ENCODE measurements at regions not wholly inside any gene's neighbourhood (a gene's known extent, or its start where the extent isn't known, plus 50 kb on each side); places are given as distances from the start of the nearest gene placed in this dataset.

- Histone ChIP-seq H3K27me3 (ENCODE audit: insufficient read depth, poor library complexity, severe bottlenecking) (no peaks in the 10 kb centered on the region), H3K4me3 (replicated peaks; ENCODE audit: insufficient read depth, low read length) (no peak overlapping the region), H3K27ac (replicated peaks) (no peak overlapping the region)
- no peak for TF ChIP-seq SPI1 (IDR thresholded peaks at IDR 0.05; ENCODE audit: borderline replicate concordance, low read depth)
- TF ChIP-seq, protein P1, sequence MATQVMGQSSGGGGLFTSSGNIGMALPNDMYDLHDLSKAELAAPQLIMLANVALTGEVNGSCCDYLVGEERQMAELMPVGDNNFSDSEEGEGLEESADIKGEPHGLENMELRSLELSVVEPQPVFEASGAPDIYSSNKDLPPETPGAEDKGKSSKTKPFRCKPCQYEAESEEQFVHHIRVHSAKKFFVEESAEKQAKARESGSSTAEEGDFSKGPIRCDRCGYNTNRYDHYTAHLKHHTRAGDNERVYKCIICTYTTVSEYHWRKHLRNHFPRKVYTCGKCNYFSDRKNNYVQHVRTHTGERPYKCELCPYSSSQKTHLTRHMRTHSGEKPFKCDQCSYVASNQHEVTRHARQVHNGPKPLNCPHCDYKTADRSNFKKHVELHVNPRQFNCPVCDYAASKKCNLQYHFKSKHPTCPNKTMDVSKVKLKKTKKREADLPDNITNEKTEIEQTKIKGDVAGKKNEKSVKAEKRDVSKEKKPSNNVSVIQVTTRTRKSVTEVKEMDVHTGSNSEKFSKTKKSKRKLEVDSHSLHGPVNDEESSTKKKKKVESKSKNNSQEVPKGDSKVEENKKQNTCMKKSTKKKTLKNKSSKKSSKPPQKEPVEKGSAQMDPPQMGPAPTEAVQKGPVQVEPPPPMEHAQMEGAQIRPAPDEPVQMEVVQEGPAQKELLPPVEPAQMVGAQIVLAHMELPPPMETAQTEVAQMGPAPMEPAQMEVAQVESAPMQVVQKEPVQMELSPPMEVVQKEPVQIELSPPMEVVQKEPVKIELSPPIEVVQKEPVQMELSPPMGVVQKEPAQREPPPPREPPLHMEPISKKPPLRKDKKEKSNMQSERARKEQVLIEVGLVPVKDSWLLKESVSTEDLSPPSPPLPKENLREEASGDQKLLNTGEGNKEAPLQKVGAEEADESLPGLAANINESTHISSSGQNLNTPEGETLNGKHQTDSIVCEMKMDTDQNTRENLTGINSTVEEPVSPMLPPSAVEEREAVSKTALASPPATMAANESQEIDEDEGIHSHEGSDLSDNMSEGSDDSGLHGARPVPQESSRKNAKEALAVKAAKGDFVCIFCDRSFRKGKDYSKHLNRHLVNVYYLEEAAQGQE (IDR thresholded peaks at IDR 0.05; ENCODE audit: insufficient replicate concordance, low read depth): no peak
- TF ChIP-seq POLR2AphosphoS5 (IDR thresholded peaks at IDR 0.05; ENCODE audit: low read depth): no peak
- no peak for TF ChIP-seq CTCF (IDR thresholded peaks at IDR 0.05; ENCODE audit: insufficient read depth, low read length)
- no peak for TF ChIP-seq GABPA (IDR thresholded peaks at IDR 0.05; ENCODE audit: low read depth)
- no peak for DNase-seq (ENCODE audit: low read depth in 1 of 2, low spot score in 1 of 2)
These were observed 348.6 kb upstream of the CCDC54 start for GRCh38 chr3:107028626-107029025.

DNA sequence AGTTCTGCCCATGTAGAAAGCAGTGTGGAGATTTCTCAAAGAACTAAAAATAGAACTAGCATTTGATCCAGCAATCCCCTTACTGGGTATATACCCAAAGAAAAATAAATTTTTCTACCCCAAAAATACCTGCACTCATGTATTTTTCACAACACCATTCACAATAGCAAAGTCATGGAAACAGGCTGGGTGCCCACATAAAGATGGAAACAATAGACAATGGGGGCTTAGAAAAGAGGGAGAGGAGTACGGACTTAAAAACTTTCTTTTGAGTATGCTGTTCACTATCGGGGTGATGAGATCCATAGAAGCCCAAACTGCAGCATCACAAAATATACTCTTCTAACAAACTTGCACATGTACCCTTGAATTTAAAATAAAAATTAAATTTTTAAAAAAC is 345.1 kb upstream of the CCDC54 start:
- H3K27ac ChIP-seq (replicated peaks): no peak overlapping the region
- TF ChIP-seq, protein P1 (IDR thresholded peaks at IDR 0.05; ENCODE audit: insufficient replicate concordance, low read depth): no peak
- no peak for TF ChIP-seq CTCF (IDR thresholded peaks at IDR 0.05; ENCODE audit: insufficient read depth, low read length)
- TF ChIP-seq GABPA (IDR thresholded peaks at IDR 0.05; ENCODE audit: low read depth): no peak
- DNase-seq (ENCODE audit: low read depth in 1 of 2, low spot score in 1 of 2): no peak
- H3K27me3 ChIP-seq (ENCODE audit: insufficient read depth, poor library complexity, severe bottlenecking): no peaks in the 10 kb centered on the region
- H3K4me3 ChIP-seq (replicated peaks; ENCODE audit: insufficient read depth, low read length): no peak overlapping the region

- no peak for DNase-seq (ENCODE audit: low read depth in 1 of 2, low spot score in 1 of 2)
- no peak for TF ChIP-seq SPI1 (IDR thresholded peaks at IDR 0.05; ENCODE audit: borderline replicate concordance, low read depth)
- TF ChIP-seq POLR2AphosphoS5 (IDR thresholded peaks at IDR 0.05; ENCODE audit: low read depth): no peak
- TF ChIP-seq CTCF (IDR thresholded peaks at IDR 0.05; ENCODE audit: insufficient read depth, low read length): no peak
- TF ChIP-seq, protein P1 (IDR thresholded peaks at IDR 0.05; ENCODE audit: insufficient replicate concordance, low read depth): no peak
- TF ChIP-seq GABPA (IDR thresholded peaks at IDR 0.05; ENCODE audit: low read depth): no peak
- no peak overlapping the region for H3K27ac ChIP-seq (replicated peaks)
- no peaks in the 10 kb centered on the region for H3K27me3 ChIP-seq (ENCODE audit: insufficient read depth, poor library complexity, severe bottlenecking)
- H3K4me3 ChIP-seq (replicated peaks; ENCODE audit: insufficient read depth, low read length): no peak overlapping the region
These were observed 343.1 kb upstream of the CCDC54 start for GRCh38 chr3:107034142-107034541.

All from HL-60 (cell line).